WTC11 (cell line): ENCODE measurements at regions not wholly inside any gene's neighbourhood (a gene's known extent, or its start where the extent isn't known, plus 50 kb on each side); places are given as distances from the start of the nearest gene placed in this dataset.

Experiments used
- ATAC-seq: fragments of 200-7000 bp; cut with Tn5 transposase; 2 replicates; pipeline ENCODE4 v1.10.0; 2021; ENCODE audit warnings: mild to moderate bottlenecking, moderate library complexity
- CTCF ChIA-PET: fragments of 300-600 bp; sonication (Branson Sonifier 250); formaldehyde crosslinking; loops from one replicate; lab custom pipeline; 2021; ENCODE audit warnings: antibody characterized with exemption; lab: Charles Lee
- POLR2A ChIA-PET: fragments of 350-600 bp; sonication (Branson Sonifier 250); formaldehyde crosslinking; loops from one replicate; lab custom pipeline; 2021; ENCODE audit warnings: antibody characterized with exemption; lab: Charles Lee
- DNase-seq: peaks from one replicate; pipeline ENCODE4 v3.0.0; 2021; ENCODE audit warnings: low spot score
- H3K27ac Mint-ChIP-seq: 2 replicates; pipeline ENCODE4 v1.8.0; 2021; ENCODE audit warnings: mixed read lengths
- H3K27me3 Mint-ChIP-seq: 2 replicates; pipeline ENCODE4 v1.8.0; 2021; ENCODE audit warnings: low read depth, mild to moderate bottlenecking, moderate library complexity, mixed read lengths
- H3K36me3 Mint-ChIP-seq: 2 replicates; pipeline ENCODE4 v1.8.0; 2021; ENCODE audit warnings: mixed read lengths
- H3K4me1 Mint-ChIP-seq: 2 replicates; pipeline ENCODE4 v1.8.0; 2022; ENCODE audit warnings: mixed read lengths
- H3K4me3 Mint-ChIP-seq: 2 replicates; pipeline ENCODE4 v1.8.0; 2021; ENCODE audit warnings: mild to moderate bottlenecking, moderate library complexity, mixed read lengths
- H3K9me3 Mint-ChIP-seq: 2 replicates; pipeline ENCODE4 v1.8.0; 2021; ENCODE audit warnings: mixed read lengths
- AR ChIP-seq: fragments of 250-450 bp; sonication (Bioruptor Pico); IDR thresholded peaks from 2 replicates; pipeline ENCODE4 v1.9.0; 2021; ENCODE audit warnings: mild to moderate bottlenecking
- ATF2 ChIP-seq: sonication (generic); formaldehyde crosslinking; IDR thresholded peaks from 2 replicates; pipeline ENCODE4 v1.8.1; 2022; ENCODE audit warnings: low read depth, missing genetic modification reagents, borderline replicate concordance
- CBFB ChIP-seq: sonication (generic); formaldehyde crosslinking; IDR thresholded peaks from 2 replicates; pipeline ENCODE4 v1.8.1; 2022; ENCODE audit warnings: mild to moderate bottlenecking, low read depth, missing genetic modification reagents
- FOXJ3 ChIP-seq: sonication (generic); formaldehyde crosslinking; IDR thresholded peaks from 2 replicates; pipeline ENCODE4 v1.9.0; 2021; ENCODE audit warnings: missing genetic modification reagents, mild to moderate bottlenecking, borderline replicate concordance
- FOXP4 ChIP-seq: sonication (generic); formaldehyde crosslinking; IDR thresholded peaks from 2 replicates; pipeline ENCODE4 v1.8.0; 2022; ENCODE audit warnings: mild to moderate bottlenecking, missing genetic modification reagents
- GTF2I ChIP-seq: fragments of 250-450 bp; sonication (Bioruptor Pico); conservative IDR thresholded peaks from 2 replicates; pipeline ENCODE4 v1.4.0; 2021; ENCODE audit warnings: mild to moderate bottlenecking
- JAZF1 ChIP-seq: fragments of 250-450 bp; sonication (Bioruptor Pico); IDR thresholded peaks from 2 replicates; pipeline ENCODE4 v1.9.0; 2021; ENCODE audit warnings: moderate library complexity, mild to moderate bottlenecking, inconsistent platforms
- JUN ChIP-seq: sonication (generic); formaldehyde crosslinking; IDR thresholded peaks from 2 replicates; pipeline ENCODE4 v1.8.0; 2023; ENCODE audit warnings: mild to moderate bottlenecking, missing genetic modification reagents
- MXD4 ChIP-seq: fragments of 250-450 bp; sonication (Bioruptor Pico); IDR thresholded peaks from 2 replicates; pipeline ENCODE4 v1.8.0; 2021; ENCODE audit warnings: mild to moderate bottlenecking, moderate library complexity, borderline replicate concordance
- RELA ChIP-seq: sonication (generic); formaldehyde crosslinking; IDR thresholded peaks from 2 replicates; pipeline ENCODE4 v1.8.1; 2022; ENCODE audit warnings: missing genetic modification reagents, mild to moderate bottlenecking, borderline replicate concordance
- SOX15 ChIP-seq: fragments of 250-450 bp; sonication (Bioruptor Pico); IDR thresholded peaks from 2 replicates; pipeline ENCODE4 v1.9.0; 2021; ENCODE audit warnings: mild to moderate bottlenecking
- TP53 ChIP-seq: sonication (generic); formaldehyde crosslinking; IDR thresholded peaks from 2 replicates; pipeline ENCODE4 v1.8.1; 2023; ENCODE audit warnings: mild to moderate bottlenecking, missing genetic modification reagents
- ZBTB21 ChIP-seq: sonication (generic); formaldehyde crosslinking; IDR thresholded peaks from 2 replicates; pipeline ENCODE4 v1.8.1; 2023; ENCODE audit warnings: mild to moderate bottlenecking, missing genetic modification reagents, borderline replicate concordance
- ZMAT4 ChIP-seq: fragments of 250-450 bp; sonication (Bioruptor Pico); IDR thresholded peaks from 2 replicates; pipeline ENCODE4 v1.9.0; 2021; ENCODE audit warnings: mild to moderate bottlenecking
- ZNF281 ChIP-seq: sonication (generic); formaldehyde crosslinking; IDR thresholded peaks from 2 replicates; pipeline ENCODE4 v1.8.0; 2023; ENCODE audit warnings: mild to moderate bottlenecking, missing genetic modification reagents
- ZNF416 ChIP-seq: fragments of 250-450 bp; sonication (Bioruptor Pico); IDR thresholded peaks from 2 replicates; pipeline ENCODE4 v1.9.0; 2021; ENCODE audit warnings: mild to moderate bottlenecking, inconsistent platforms
- ZNF671 ChIP-seq: fragments of 250-450 bp; sonication (Bioruptor Pico); IDR thresholded peaks from 2 replicates; pipeline ENCODE4 v1.8.0; 2021; ENCODE audit warnings: mild to moderate bottlenecking

GRCh38 chr10:64977915-64978314, 1456.7 kb downstream of the REEP3 start:
- ChIA-PET CTCF (no interaction called here), POLR2A (no interaction called here)
- Mint-ChIP-seq H3K27me3 (no peaks in the 10 kb centered on the region), H3K4me1 (no peaks in the 10 kb centered on the region), H3K9me3 (no peaks in the 10 kb centered on the region), H3K36me3 (no peaks in the 10 kb centered on the region), H3K4me3 (no peak overlapping the region), H3K27ac (no peak overlapping the region)
- ATAC-seq = no peak
- DNase-seq = no peak
- TF ChIP-seq AR (CRISPR knock-in tag) = no peak
- TF ChIP-seq RELA = no peak
- TF ChIP-seq TP53 (CRISPR knock-in tag) = no peak
- TF ChIP-seq MXD4 (CRISPR knock-in tag) = no peak
- no peak for TF ChIP-seq JAZF1 (CRISPR knock-in tag)
- no peak for TF ChIP-seq SOX15 (CRISPR knock-in tag)
- TF ChIP-seq ATF2 (CRISPR knock-in tag) = no peak
- TF ChIP-seq FOXJ3 (CRISPR knock-in tag) = no peak
- TF ChIP-seq ZBTB21 (CRISPR knock-in tag) = no peak
- TF ChIP-seq GTF2I (CRISPR knock-in tag) = no peak
- no peak for TF ChIP-seq JUN (CRISPR knock-in tag)
- no peak for TF ChIP-seq ZNF671 (CRISPR knock-in tag)
- TF ChIP-seq ZNF416 (CRISPR knock-in tag) = no peak
- no peak for TF ChIP-seq ZNF281

- Mint-ChIP-seq H3K4me3 (no peak overlapping the region), H3K9me3 (peaks cover 12% of the 10 kb centered on the region; the same call in 1 of the 2 replicates), H3K36me3 (no peaks in the 10 kb centered on the region), H3K4me1 (no peaks in the 10 kb centered on the region), H3K27me3 (no peaks in the 10 kb centered on the region), H3K27ac (no peak overlapping the region)
- ChIA-PET CTCF (no interaction called here), POLR2A (no interaction called here)
- ATAC-seq (no peak), DNase-seq (no peak)
- TF ChIP-seq FOXP4 (no peak), ZMAT4 (CRISPR knock-in tag) (no peak), CBFB (no peak)
Observed at GRCh38 chr10:64996886-64997285, 1475.7 kb downstream of the REEP3 start.
